GM18526 (cell line): ENCODE measurements at regions not wholly inside any gene's neighbourhood (a gene's known extent, or its start where the extent isn't known, plus 50 kb on each side); places are given as distances from the start of the nearest gene placed in this dataset.

Experiments used
- POLR2A ChIP-seq: IDR thresholded peaks from 3 replicates; pipeline ENCODE4 v1.6.1; 2011; ENCODE audit not compliant: insufficient read length; ENCODE audit errors: extremely low read depth

- no peak for TF ChIP-seq POLR2A
These were observed 408.5 kb downstream of the DLEU7 start for GRCh38 chr13:50435011-50435410.

- TF ChIP-seq POLR2A, result no peak
These were observed 406.2 kb downstream of the DLEU7 start for GRCh38 chr13:50437252-50437651.

- TF ChIP-seq POLR2A, result no peak
These were observed 405.1 kb downstream of the DLEU7 start for GRCh38 chr13:50438351-50438750.

DNA sequence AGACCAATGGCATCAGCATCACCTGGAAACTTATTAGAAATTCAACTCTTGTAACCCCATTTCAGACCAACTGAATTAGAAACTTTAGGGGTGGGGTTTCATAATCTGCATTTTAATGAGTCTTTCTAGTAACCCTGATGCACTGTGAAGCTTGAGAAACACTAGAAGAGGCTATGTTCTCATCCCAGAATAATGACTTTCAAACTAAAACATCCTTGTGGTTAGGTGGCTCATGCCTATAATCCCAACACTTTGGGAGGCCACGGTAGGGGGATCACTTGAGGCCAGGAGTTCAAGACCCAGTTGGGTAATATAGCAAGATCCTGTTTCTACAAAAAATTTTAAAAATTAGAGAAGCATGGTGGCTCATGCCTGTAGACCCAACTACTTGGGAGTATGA lies 402.4 kb downstream of the DLEU7 start:
- TF ChIP-seq POLR2A, result no peak

DNA sequence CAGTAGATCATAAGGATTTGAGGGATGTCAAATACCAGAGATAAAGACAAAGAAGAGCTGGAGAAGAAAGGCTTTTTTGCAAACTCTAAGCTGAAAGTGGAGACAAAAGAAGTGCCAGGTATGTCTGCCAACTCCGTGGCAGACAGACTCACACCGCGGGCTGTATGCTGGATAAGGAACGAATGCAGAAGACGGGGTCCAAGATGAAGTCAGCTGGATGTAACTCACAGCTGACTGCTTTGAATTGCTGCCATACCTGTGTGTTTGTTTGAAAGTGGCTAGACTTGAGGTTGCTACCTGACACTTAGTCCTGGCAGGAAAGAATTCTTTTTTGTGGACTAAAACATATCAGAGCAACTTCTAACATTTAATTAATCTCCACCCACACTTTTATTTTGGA lies 398.8 kb downstream of the DLEU7 start:
- TF ChIP-seq POLR2A, result no peak

DNA sequence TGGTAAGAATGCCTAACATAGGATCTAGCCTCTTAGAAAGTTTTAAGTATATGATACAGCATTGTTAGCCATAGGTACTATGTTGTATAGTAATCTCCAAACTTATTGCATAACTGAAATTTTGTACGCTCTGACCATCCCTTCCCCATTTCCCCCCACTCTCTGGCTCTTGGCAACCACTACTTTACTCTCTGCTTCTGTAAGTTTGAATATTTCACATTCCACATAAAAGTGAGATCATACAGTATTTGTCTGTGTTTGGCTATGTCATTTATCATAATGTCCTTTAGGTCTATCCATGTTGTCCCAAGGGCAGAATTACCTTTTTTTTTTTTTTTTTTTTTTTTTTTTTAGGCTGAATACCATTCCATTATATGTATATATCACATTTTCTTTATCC lies 396.9 kb downstream of the DLEU7 start:
- TF ChIP-seq POLR2A, result no peak

GRCh38 chr13:50448535-50448998 lies 394.9 kb downstream of the DLEU7 start:
- no peak for TF ChIP-seq POLR2A

DNA sequence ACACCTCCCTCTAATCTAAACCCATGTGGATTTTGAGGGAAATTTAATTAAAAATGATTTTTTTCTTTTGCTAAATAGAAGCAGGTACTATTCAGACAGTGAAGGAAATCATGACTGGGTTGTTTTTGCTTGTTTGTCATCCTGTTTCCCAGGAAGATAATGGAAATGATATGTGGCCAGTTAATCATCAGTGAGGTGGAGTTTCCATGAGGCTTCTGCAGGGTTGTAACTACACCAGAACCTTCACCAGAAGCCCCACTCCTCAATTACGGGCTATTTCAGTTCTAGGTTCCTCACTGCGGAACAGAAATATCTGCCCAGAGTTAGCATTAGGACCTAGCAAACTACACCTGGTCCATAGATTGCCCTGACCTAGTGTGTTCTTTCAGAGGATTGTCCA lies 394.0 kb downstream of the DLEU7 start:
- TF ChIP-seq POLR2A, result no peak

- no peak for TF ChIP-seq POLR2A
These were observed 393.2 kb downstream of the DLEU7 start for GRCh38 chr13:50450279-50450678.

- TF ChIP-seq POLR2A, result no peak
These were observed 391.9 kb downstream of the DLEU7 start for GRCh38 chr13:50451609-50452008.

DNA sequence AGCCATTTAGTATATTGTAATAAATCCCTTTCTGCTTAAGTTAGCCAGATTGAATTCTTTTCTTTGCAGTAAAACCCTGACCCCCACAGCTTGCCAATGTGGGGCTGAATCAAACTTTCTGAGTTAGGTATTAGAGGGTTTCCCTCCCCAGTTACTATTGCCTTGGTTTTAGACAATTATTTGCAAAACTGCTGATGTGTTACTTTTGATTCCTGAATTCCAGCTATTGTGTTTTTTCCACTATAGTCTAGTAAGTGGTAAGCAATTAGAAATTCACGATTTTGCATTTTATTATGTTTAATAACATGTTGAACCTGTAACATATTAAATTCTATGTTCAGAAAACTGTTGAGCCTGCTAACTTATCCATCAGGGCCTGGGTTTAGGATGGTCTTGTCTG lies 391.5 kb downstream of the DLEU7 start:
- no peak for TF ChIP-seq POLR2A

- TF ChIP-seq POLR2A, result no peak
These were observed 390.7 kb downstream of the DLEU7 start for GRCh38 chr13:50452756-50453155.

GRCh38 chr13:50453188-50453587 lies 390.3 kb downstream of the DLEU7 start:
- TF ChIP-seq POLR2A, result no peak

GRCh38 chr13:50456111-50456510 lies 387.4 kb downstream of the DLEU7 start:
- no peak for TF ChIP-seq POLR2A

- no peak for TF ChIP-seq POLR2A
These were observed 385.8 kb downstream of the DLEU7 start for GRCh38 chr13:50457415-50458393.

GRCh38 chr13:50459046-50459445 lies 384.4 kb downstream of the DLEU7 start:
- no peak for TF ChIP-seq POLR2A

GRCh38 chr13:50459658-50460057 lies 383.8 kb downstream of the DLEU7 start:
- no peak for TF ChIP-seq POLR2A
